HCT116 (cell line): ENCODE measurements at regions not wholly inside any gene's neighbourhood (a gene's known extent, or its start where the extent isn't known, plus 50 kb on each side); places are given as distances from the start of the nearest gene placed in this dataset.

Source experiments
- ATAC-seq: fragments of 200-7000 bp; cut with Tn5 transposase; 2 replicates; pipeline ENCODE4 v1.9.1; 2020; ENCODE audit warnings: mild to moderate bottlenecking, moderate library complexity
- BruUV-seq: library from RNA; stranded (reverse); fragments of 400-500 nt; replicated peaks from 2 replicates; lab custom pipeline; 2021; lab: Mats Ljungman, UMichigan
- CTCF ChIA-PET: fragments of 300-600 bp; sonication (Branson Sonifier 250); formaldehyde crosslinking; loops from one replicate; lab custom pipeline; 2021; ENCODE audit warnings: antibody characterized with exemption; lab: Charles Lee
- POLR2A ChIA-PET: fragments of 300-600, 350-600 bp; sonication (Branson Sonifier 250); formaldehyde crosslinking; loops from one replicate; lab custom pipeline; 2021; ENCODE audit warnings: antibody characterized with exemption; lab: Charles Lee
- RAD21 ChIA-PET, 2 experiments: fragments of 300-600 bp; sonication (Branson Sonifier 250); formaldehyde crosslinking; loops; one replicate each; lab custom pipeline; 2023; ENCODE audit warnings: low total read pairs in 2 of 2; ENCODE audit not compliant: uncharacterized antibody in 2 of 2, unreplicated experiment in 2 of 2, low non-redundant PET in 1 of 2; lab: Charles Lee
- DNase-seq: peaks from one replicate; pipeline ENCODE4 v3.0.0-alpha.2; 2010; ENCODE audit warnings: low read depth, low spot score
- H2AFZ ChIP-seq: fragments of 200-600 bp; shearing (Covaris generic), sonication (generic); 2 replicates; pipeline ENCODE4 v1.6.1; 2017; ENCODE audit warnings: low read depth, mixed run types, mixed read lengths, antibody characterized with exemption, low read length; ENCODE audit not compliant: poor library complexity, severe bottlenecking
- H3K27ac ChIP-seq: 2 replicates; pipeline ENCODE4 v1.5.1; 2012; ENCODE audit warnings: low read depth, low read length
- H3K27me3 ChIP-seq: fragments of 200-600 bp; sonication (generic); 2 replicates; pipeline ENCODE4 v1.6.1; 2016; ENCODE audit warnings: mixed run types, low read length, mixed read lengths; ENCODE audit not compliant: insufficient read depth
- H3K36me3 ChIP-seq, 2 experiments: fragments of 200-500 bp in 1 of 2; fragments of 200-600 bp in 1 of 2; sonication (Bioruptor generic) in 1 of 2; sonication (generic) in 1 of 2; 2 replicates each; pipeline versions ENCODE4 v1.5.1 to v1.6.1; 2014 to 2016; ENCODE audit warnings: low read length in 2 of 2, inconsistent platforms in 1 of 2, mixed read lengths in 1 of 2, mixed run types in 1 of 2; ENCODE audit not compliant: insufficient read depth in 2 of 2, control insufficient read depth in 1 of 2
- H3K4me1 ChIP-seq, 2 experiments: fragments of 200-600 bp in 1 of 2; sonication (generic) in 1 of 2; 2 replicates each; pipeline versions ENCODE4 v1.5.1 to v1.6.1; 2012 to 2017; ENCODE audit warnings: low read length in 2 of 2, inconsistent platforms in 1 of 2, mild to moderate bottlenecking in 1 of 2, mixed read lengths in 1 of 2, mixed run types in 1 of 2, moderate library complexity in 1 of 2; ENCODE audit not compliant: insufficient read depth in 2 of 2, control insufficient read depth in 1 of 2
- H3K4me2 ChIP-seq: fragments of 200-600 bp; sonication (generic); 2 replicates; pipeline ENCODE4 v1.6.1; 2017; ENCODE audit warnings: mixed run types, low read length, mixed read lengths
- H3K4me3 ChIP-seq, 2 experiments: fragments of 200-600 bp in 1 of 2; sonication (generic) in 1 of 2; replicated peaks in 1 of 2; 2 replicates each; pipeline ENCODE4 v1.5.1; 2011 to 2016; ENCODE audit warnings: low read length in 2 of 2, control low read depth in 1 of 2, low read depth in 1 of 2, mild to moderate bottlenecking in 1 of 2, mixed read lengths in 1 of 2, mixed run types in 1 of 2
- H3K79me2 ChIP-seq: fragments of 200-600 bp; sonication (generic); 2 replicates; pipeline ENCODE4 v1.6.1; 2017; ENCODE audit warnings: mild to moderate bottlenecking, mixed run types, low read length, moderate library complexity, mixed read lengths; ENCODE audit not compliant: insufficient read depth
- H3K9ac ChIP-seq: fragments of 200-600 bp; sonication (generic); 2 replicates; pipeline ENCODE4 v1.6.1; 2016; ENCODE audit warnings: low read length, mixed read lengths
- H3K9me2 ChIP-seq: fragments of 200-600 bp; sonication (generic), shearing (Covaris generic); 2 replicates; pipeline ENCODE4 v1.6.1; 2017; ENCODE audit warnings: mixed run types, mild to moderate bottlenecking, moderate library complexity; ENCODE audit not compliant: insufficient read depth
- H3K9me3 ChIP-seq, 2 experiments: fragments of 200-500 bp in 1 of 2; fragments of 200-600 bp in 1 of 2; sonication (Bioruptor generic) in 1 of 2; sonication (generic) in 1 of 2; 2 replicates each; pipeline ENCODE4 v1.6.1; 2014 to 2017; ENCODE audit warnings: low read length in 2 of 2, mixed read lengths in 2 of 2, inconsistent platforms in 1 of 2, low read depth in 1 of 2, mild to moderate bottlenecking in 1 of 2, mixed run types in 1 of 2, moderate library complexity in 1 of 2; ENCODE audit not compliant: control insufficient read depth in 1 of 2, insufficient read depth in 1 of 2
- H4K20me1 ChIP-seq: fragments of 200-600 bp; sonication (generic), shearing (Covaris generic); 2 replicates; pipeline ENCODE4 v1.6.1; 2017; ENCODE audit warnings: mixed run types, mild to moderate bottlenecking, moderate library complexity; ENCODE audit not compliant: insufficient read depth
- CEBPB ChIP-seq: IDR thresholded peaks from 2 replicates; pipeline ENCODE4 v1.6.1; 2012; ENCODE audit warnings: low read depth
- EGR1 ChIP-seq: IDR thresholded peaks from 2 replicates; pipeline ENCODE4 v1.6.1; 2012; ENCODE audit warnings: low read depth
- ELF1 ChIP-seq: IDR thresholded peaks from 2 replicates; pipeline ENCODE4 v1.6.1; 2012; ENCODE audit warnings: low read depth, borderline replicate concordance
- EZH2 ChIP-seq: fragments of 200-600 bp; sonication (generic); IDR thresholded peaks from 2 replicates; pipeline ENCODE4 v1.6.1; 2017; ENCODE audit warnings: antibody characterized with exemption, mixed run types
- EZH2phosphoT487 ChIP-seq: fragments of 200-600 bp; IDR thresholded peaks from 2 replicates; pipeline ENCODE4 v1.6.1; 2018; ENCODE audit warnings: antibody characterized with exemption, borderline replicate concordance
- JUND ChIP-seq: IDR thresholded peaks from 2 replicates; pipeline ENCODE4 v1.6.1; 2012
- POLR2A ChIP-seq: IDR thresholded peaks from 2 replicates; pipeline ENCODE4 v1.7.0; 2011; ENCODE audit warnings: borderline replicate concordance; ENCODE audit not compliant: insufficient read depth, insufficient read length; ENCODE audit errors: extremely low read depth
- REST ChIP-seq: IDR thresholded peaks from 2 replicates; pipeline ENCODE4 v1.6.1; 2012; ENCODE audit warnings: low read depth
- SIN3A ChIP-seq: IDR thresholded peaks from 2 replicates; pipeline ENCODE4 v1.6.1; 2012; ENCODE audit warnings: low read depth
- SP1 ChIP-seq: IDR thresholded peaks from 2 replicates; pipeline ENCODE4 v1.6.1; 2012; ENCODE audit warnings: low read depth
- SRF ChIP-seq: IDR thresholded peaks from 2 replicates; pipeline ENCODE4 v1.6.1; 2012; ENCODE audit warnings: low read depth
- TCF7L2 ChIP-seq: IDR thresholded peaks from 2 replicates; pipeline ENCODE4 v1.7.0; 2011; ENCODE audit warnings: borderline replicate concordance, inconsistent platforms; ENCODE audit not compliant: insufficient read depth, insufficient read length; ENCODE audit errors: extremely low read depth
- ZBTB33 ChIP-seq: IDR thresholded peaks from 2 replicates; pipeline ENCODE4 v1.6.1; 2011; ENCODE audit warnings: mild to moderate bottlenecking, low read length, moderate library complexity; ENCODE audit not compliant: insufficient replicate concordance; ENCODE audit errors: extremely low read depth
- ZFX ChIP-seq: fragments of 450-650 bp; IDR thresholded peaks from 2 replicates; pipeline ENCODE4 v1.6.1; 2017
- intact Hi-C: fragments of 100-400 bp; cut with micrococcal nuclease; formaldehyde crosslinking; loops from 2 replicates; pipeline ENCODE4 v1.10.0; 2022

GRCh38 chr12:67758521-67758920 is 110.0 kb downstream of the DYRK2 start:
- TF ChIP-seq JUND (no peak), SIN3A (no peak), ZBTB33 (no peak), TCF7L2 (no peak)
- Histone ChIP-seq H3K79me2 (no peaks in the 10 kb centered on the region), H3K9me2 (no peaks in the 10 kb centered on the region), H3K27ac (no peak overlapping the region), H3K9me3 (no peaks in the 10 kb centered on the region), H3K36me3 (no peaks in the 10 kb centered on the region), H2AFZ (no peak overlapping the region), H3K4me1 (no peaks in the 10 kb centered on the region), H3K4me3 (no peak overlapping the region), H4K20me1 (no peaks in the 10 kb centered on the region), H3K4me2 (no peak overlapping the region), H3K27me3 (no peaks in the 10 kb centered on the region), H3K9ac (no peak overlapping the region)
- POLR2A ChIA-PET, result no interaction called here
- CTCF ChIA-PET, result no interaction called here
- ATAC-seq, result no peak
- no peak for DNase-seq
- intact Hi-C loops, result no loop called here
- no TSS peak for BruUV-seq
- RAD21 ChIA-PET, result no interaction called here

- intact Hi-C loops, result no loop called here
- H3K4me2 ChIP-seq, result no peak overlapping the region
- H3K4me1 ChIP-seq, result no peaks in the 10 kb centered on the region
- BruUV-seq, result no TSS peak
- ATAC-seq, result no peak
- ChIA-PET CTCF (no interaction called here), POLR2A (no interaction called here), RAD21 (no interaction called here)
- H3K36me3 ChIP-seq, result no peaks in the 10 kb centered on the region
- H4K20me1 ChIP-seq, result no peaks in the 10 kb centered on the region
- H2AFZ ChIP-seq, result no peak overlapping the region
- H3K79me2 ChIP-seq, result no peaks in the 10 kb centered on the region
- DNase-seq, result no peak
- no peak overlapping the region for H3K27ac ChIP-seq
- no peak overlapping the region for H3K4me3 ChIP-seq
- no peaks in the 10 kb centered on the region for H3K27me3 ChIP-seq
- no peaks in the 10 kb centered on the region for H3K9me3 ChIP-seq
- H3K9me2 ChIP-seq, result no peaks in the 10 kb centered on the region
- no peak overlapping the region for H3K9ac ChIP-seq
- TF ChIP-seq EGR1, result no peak
- TF ChIP-seq EZH2phosphoT487, result no peak
- no peak for TF ChIP-seq POLR2A
- no peak for TF ChIP-seq EZH2
- TF ChIP-seq SP1, result no peak
- no peak for TF ChIP-seq TCF7L2
- no peak for TF ChIP-seq ELF1
- no peak for TF ChIP-seq REST
- no peak for TF ChIP-seq ZBTB33
- no peak for TF ChIP-seq SRF
- no peak for TF ChIP-seq ZFX
- no peak for TF ChIP-seq CEBPB
These were observed 111.3 kb downstream of the DYRK2 start for GRCh38 chr12:67759829-67760228.
